Motor neuron (in vitro differentiated cells): ENCODE measurements at regions not wholly inside any gene's neighbourhood (a gene's known extent, or its start where the extent isn't known, plus 50 kb on each side); places are given as distances from the start of the nearest gene placed in this dataset.

ENCODE experiments used
- ATAC-seq, 8 experiments: fragments of 200-7000 bp; cut with Tn5 transposase; replicated peaks in 6 of 8; 2 replicates each; pipeline ENCODE4 v1.8.0; 2021; ENCODE audit warnings: mild to moderate bottlenecking in 8 of 8, moderate library complexity in 8 of 8
- H3K27ac ChIP-seq, 2 donors: fragments of 250-450 bp; sonication (Bioruptor Pico); 2 replicates each; pipeline ENCODE4 v1.9.0; 2021; ENCODE audit warnings: antibody characterized with exemption in 2 of 2, mild to moderate bottlenecking in 2 of 2, moderate library complexity in 1 of 2
- H3K4me1 ChIP-seq, 2 donors: fragments of 250-450 bp; sonication (Bioruptor Pico); replicated peaks in 1 of 2; 2 replicates each; pipeline ENCODE4 v1.6.1; 2021; ENCODE audit warnings: antibody characterized with exemption in 2 of 2, mild to moderate bottlenecking in 2 of 2, moderate library complexity in 1 of 2
- H3K4me3 ChIP-seq, 5 donors: fragments of 250-450 bp; sonication (Bioruptor Pico); 2 replicates each; pipeline ENCODE4 v1.9.0; 2021; ENCODE audit warnings: antibody characterized with exemption in 5 of 5, mild to moderate bottlenecking in 5 of 5, moderate library complexity in 4 of 5
- WGBS, 10 experiments: fragments of 450-650 bp; shearing (Covaris generic); methylation state at CpG; one replicate each; pipeline ENCODE4 v1.0.0; 2022; 5-methylcytosine and 5-hydroxymethylcytosine counted together
- in situ Hi-C, 9 experiments: fragments of 400-800 bp; cut with MboI; loops; one replicate each; pipeline ENCODE4 v1.15.0; 2021; ENCODE audit warnings: low sequenced_read_pairs in 9 of 9, low pct_unique_long_range_greater_than_20kb in 2 of 9; ENCODE audit not compliant: unreplicated experiment in 9 of 9

DNA sequence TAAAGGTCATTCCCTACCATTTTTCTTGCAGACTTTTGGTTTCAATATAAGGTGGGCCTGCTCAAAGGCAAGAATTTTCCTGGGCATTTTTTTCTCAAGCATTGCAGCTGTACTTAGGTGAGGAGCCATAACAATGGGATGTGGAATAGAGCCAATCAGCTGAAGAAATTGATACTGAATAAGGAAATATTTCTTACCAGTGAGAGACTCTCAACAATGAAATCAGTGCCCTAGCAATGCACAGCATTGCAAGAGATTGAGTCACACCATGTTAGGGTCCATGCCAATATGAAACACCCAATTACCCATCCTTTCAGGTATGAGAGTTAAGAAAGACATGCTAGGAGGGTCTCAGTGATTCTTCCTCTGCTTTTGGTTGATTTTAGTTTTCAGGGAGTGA is 237.6 kb downstream of the SOX9 start:
- no peak for ATAC-seq
- H3K4me1 ChIP-seq = peaks cover 14 to 23% of the 10 kb centered on the region in 2 donors
- H3K4me3 ChIP-seq = no peak overlapping the region
- no peak overlapping the region for H3K27ac ChIP-seq
- in situ Hi-C loops = no loop called here

DNA sequence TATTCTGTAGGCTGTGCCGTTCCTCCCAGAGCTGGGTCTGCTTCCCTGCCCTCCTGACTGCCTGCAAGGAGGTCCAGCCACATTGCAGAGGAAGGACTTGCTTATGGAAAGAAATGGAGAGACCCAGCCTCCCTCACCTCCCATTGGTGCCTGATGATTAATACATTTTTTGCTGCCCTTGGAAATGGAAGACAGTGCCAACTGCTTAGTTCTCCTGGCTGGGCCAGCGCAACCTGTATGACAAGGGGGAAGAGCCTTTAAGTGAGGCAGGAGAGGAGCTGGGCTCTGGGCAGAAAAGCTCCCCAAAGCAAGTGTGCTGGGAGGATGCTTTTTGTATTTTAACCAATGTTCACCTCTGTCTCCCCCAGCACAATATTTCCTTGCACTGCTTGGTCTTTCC is 238.5 kb downstream of the SOX9 start:
- in situ Hi-C loops = no loop called here
- Histone ChIP-seq H3K4me1 (peaks cover 13 to 21% of the 10 kb centered on the region in 2 donors), H3K4me3 (no peak overlapping the region), H3K27ac (no peak overlapping the region)
- ATAC-seq = no peak
- 83 to 100% (median 88%) methylated on average over 1 to 2 of the region's 2 CpGs; no CpG with 5 or more reads in 5 of the 10 experiments for WGBS, 10 experiments

DNA sequence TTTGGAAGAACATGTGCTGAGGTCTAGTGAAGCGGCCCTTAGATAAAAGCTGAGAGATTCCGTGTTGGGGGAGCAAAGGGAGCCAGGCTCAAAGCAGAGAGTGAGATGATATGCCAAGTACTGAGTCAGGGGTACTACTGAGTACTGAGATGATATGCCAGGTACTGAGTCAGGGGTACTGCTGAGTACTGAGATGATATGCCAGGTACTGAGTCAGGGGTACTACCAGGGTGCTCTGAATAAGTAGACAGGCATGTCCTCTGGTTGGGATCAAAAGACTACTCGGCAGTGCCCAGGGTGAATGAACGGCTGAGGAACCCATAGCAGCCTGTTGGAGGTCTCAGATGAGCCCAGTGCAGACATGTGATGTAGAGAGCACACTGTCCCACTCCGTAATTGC is 239.0 kb downstream of the SOX9 start:
- in situ Hi-C loops = no loop called here
- no peak overlapping the region for H3K27ac ChIP-seq
- ATAC-seq = no peak
- WGBS, 10 experiments = 63 to 100% (median 91%) methylated on average over 1 to 4 of the region's 5 CpGs; no CpG with 5 or more reads in 4 of the 10 experiments
- peaks cover 13 to 21% of the 10 kb centered on the region in 2 donors for H3K4me1 ChIP-seq
- no peak overlapping the region for H3K4me3 ChIP-seq

DNA sequence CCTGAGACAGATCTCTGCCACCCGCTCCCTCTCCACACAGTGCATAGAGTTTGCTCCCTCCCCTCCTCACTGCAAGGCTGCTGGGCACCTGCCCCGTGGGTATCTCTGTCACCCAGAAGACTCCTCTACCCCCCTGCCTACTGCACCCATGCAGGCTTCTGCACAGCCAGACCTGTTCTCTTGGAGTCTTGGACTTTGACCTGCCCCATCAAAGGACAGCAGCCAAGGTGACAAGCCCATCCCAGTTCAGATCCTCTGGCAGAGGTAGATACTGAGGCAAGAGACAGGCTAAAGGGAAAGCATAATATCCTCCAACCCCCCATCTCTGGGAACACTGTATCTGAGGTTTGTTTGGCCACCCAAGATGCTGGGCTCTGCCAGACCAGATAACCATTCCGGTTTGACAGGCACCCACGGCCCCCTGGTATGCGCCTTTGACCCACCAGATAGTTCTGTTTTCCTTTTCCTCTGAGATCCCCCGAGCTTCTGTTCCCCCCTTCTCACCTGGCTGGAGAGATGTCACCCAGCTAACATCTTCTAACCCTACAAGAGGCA is 239.6 kb downstream of the SOX9 start:
- ATAC-seq = no peak
- in situ Hi-C loops = no loop called here
- Histone ChIP-seq H3K4me1 (peaks cover 13 to 21% of the 10 kb centered on the region in 2 donors), H3K4me3 (no peak overlapping the region), H3K27ac (no peak overlapping the region)
- 40 to 100% (median 74%) methylated on average over 1 to 5 of the region's 6 CpGs; no CpG with 5 or more reads in 2 of the 10 experiments for WGBS, 10 experiments

DNA sequence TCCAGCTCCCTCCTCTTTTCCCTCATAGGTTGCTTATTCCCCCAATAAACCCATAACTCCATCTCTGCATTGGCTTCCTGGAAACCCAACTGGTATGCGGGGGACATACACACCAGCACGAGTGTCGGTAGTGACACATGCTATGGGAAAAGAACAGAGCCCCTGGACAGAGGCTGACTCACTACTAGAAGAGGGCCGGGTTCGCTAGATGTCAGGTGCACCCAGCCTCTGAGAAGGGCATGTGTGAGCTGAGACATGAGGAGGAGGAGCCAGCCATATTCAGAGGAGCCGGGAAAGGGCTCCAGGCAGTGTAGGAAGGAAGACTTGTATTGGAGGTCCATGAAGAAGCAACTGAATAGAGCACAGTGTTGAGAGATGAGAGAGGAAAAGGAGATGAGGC is 241.1 kb downstream of the SOX9 start:
- H3K4me3 ChIP-seq = no peak overlapping the region
- whole genome bisulfite sequencing, 10 experiments = 83 to 100% (median 94%) methylated on average over 2 to 6 of the region's 6 CpGs; no CpG with 5 or more reads in 1 of the 10 experiments
- in situ Hi-C loops = no loop called here
- peaks cover 13 to 21% of the 10 kb centered on the region in 2 donors for H3K4me1 ChIP-seq
- no peak overlapping the region for H3K27ac ChIP-seq
- ATAC-seq = peak in 5 of 8 experiments; percentile 58 to 88 (median 67)

DNA sequence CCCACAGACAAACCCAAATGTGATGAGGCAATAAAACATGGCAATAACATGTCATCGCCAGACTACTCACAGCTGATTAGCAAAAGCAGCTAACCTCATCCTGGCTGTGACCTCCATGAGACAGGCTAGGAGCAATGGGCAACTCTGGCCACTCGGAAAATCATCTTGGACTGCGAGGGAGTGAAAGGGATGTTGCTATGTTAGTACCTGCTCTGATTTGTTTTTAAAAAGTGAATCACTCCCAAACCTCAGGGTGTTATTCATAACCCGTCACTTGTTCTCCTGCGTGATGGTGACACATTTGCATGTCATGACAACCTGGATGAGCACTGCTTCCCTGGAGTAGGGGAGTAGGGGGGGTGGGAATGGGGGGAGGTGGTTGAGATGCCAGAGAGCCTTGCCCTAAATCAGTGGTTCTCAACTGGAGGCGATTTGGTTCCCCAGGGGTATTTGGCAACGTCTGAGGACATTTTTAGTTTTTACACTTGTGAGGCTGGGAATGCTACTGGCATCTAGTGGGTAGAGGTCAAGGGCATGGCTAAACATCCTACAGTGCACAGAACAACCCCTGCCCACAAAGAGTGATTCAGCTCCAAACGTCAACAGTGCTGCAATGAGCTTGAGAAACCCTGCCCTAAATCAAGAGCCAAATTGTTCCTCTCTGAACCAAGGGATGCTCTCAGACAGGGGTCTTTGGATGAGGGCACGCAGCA is 241.7 kb downstream of the SOX9 start:
- H3K4me1 ChIP-seq = peaks cover 13 to 21% of the 10 kb centered on the region in 2 donors
- in situ Hi-C loops = no loop called here
- WGBS, 10 experiments = 20 to 94% (median 60%) methylated on average over 1 to 5 of the region's 9 CpGs; no CpG with 5 or more reads in 2 of the 10 experiments
- ATAC-seq = peak in 3 of 8 experiments; percentile 34 to 51 (median 49)
- no peak overlapping the region for H3K27ac ChIP-seq
- H3K4me3 ChIP-seq = no peak overlapping the region

DNA sequence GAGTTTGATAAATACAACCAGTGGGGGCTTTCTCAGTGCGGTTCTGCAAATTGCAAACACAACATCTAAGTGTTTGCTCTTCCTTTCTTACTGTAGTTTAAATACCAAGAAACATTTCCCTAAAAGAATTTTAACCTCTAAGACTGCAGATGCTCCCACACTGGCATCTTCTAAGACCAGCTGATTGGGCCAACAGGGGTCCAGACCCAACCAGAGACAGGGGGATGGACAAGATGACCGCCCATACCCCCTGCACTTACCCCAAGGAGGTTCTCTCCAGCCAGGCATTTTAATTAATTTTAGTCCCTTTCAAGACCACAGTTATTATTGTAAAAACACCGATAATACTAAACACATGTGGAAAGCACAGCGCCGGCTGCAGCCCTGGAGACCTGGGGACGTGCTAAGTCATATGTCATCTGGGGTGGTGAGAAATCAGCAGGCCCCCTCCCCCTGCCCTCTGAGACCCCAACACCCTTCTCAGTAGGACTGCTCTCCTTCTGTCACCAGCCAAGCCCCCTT is 242.3 kb downstream of the SOX9 start:
- 0 to 88% (median 55%) methylated on average over 1 to 6 of the region's 6 CpGs; no CpG with 5 or more reads in 2 of the 10 experiments for WGBS, 10 experiments
- in situ Hi-C loops = no loop called here
- Histone ChIP-seq H3K4me3 (no peak overlapping the region), H3K4me1 (peaks cover 13 to 21% of the 10 kb centered on the region in 2 donors), H3K27ac (no peak overlapping the region)
- ATAC-seq = peak in 2 of 8 experiments; percentile 22 to 28

DNA sequence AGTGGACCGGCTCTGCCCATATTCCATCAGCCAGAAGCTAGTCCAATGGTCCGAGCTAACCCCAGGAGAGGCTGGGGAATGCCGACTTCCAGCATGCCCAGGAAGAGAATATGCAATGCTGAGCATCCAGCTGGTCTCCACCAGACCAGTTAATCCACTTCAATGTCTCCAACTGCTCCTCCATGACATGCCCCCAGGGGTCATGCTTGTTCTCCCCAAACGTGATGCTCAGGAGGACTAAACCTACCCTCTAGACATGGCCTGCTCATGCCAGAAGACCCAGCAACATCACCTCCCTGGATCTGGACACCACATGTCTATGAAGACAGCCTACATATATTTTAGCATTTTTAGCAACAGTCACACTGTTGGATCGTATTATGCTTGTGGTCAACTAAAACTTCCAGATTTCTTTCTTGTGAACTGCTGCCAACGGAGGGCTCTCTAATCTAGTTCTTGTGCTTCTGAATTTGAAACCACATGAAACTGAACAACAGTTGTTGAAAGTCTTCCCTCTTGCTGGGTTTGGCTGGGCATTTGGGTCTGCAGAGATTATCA is 245.1 kb downstream of the SOX9 start:
- in situ Hi-C loops = no loop called here
- ATAC-seq = peak in 3 of 8 experiments; percentile 22 to 85 (median 77)

DNA sequence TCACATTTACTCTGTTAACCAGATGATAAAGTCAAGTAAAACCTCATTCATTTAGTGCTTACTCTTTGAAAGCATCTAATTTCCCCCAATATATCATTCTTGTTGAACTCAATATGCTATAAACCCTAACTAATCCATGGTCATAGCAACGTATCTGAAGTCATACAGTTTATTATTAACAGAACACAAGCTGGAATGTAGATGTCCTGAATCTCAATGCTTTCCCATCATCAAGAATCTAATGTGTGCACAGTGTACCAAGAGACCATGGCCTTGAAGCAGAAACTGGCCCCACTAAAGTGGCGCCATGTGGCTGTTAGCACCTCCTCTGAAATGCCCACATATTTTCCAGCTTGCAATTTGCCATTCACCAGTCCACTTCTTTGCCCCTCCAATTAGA is 245.8 kb downstream of the SOX9 start:
- H3K27ac ChIP-seq = no peak overlapping the region
- in situ Hi-C loops = no loop called here
- no peak overlapping the region for H3K4me3 ChIP-seq
- ATAC-seq = no peak
- peaks cover 13 to 21% of the 10 kb centered on the region in 2 donors for H3K4me1 ChIP-seq
- WGBS, 10 experiments = 17 to 83% (median 80%) methylated on average over 1 to 2 of the region's 2 CpGs; no CpG with 5 or more reads in 3 of the 10 experiments

More for the DNA sequence above, 245.1 kb downstream of the SOX9 start:
- peaks cover 13 to 21% of the 10 kb centered on the region in 2 donors for H3K4me1 ChIP-seq
- no peak overlapping the region for H3K27ac ChIP-seq
- WGBS, 10 experiments = 0 to 100% (median 51%) methylated on average over 1 to 5 of the region's 6 CpGs; no CpG with 5 or more reads in 2 of the 10 experiments
- H3K4me3 ChIP-seq = no peak overlapping the region

DNA sequence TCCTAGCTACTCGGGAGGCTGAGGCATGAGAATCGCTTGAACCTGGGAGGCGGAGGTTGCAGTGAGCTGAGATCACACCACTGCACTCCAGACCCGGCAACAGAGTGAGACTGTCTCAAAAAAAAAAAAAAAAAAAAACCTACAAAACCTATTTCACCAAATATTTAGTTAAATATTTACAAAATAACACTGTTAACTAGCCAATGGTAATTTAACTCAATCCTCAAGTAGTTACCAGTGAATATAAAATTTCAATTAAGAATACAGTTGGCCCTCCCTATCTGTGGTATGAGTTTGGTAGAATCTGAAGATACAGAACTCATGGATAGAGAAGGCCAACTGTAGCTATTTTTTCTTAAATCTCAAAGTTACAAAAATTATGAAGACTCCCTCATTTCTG is 247.4 kb downstream of the SOX9 start:
- ATAC-seq = no peak
- H3K4me1 ChIP-seq = peaks cover 3 to 6% of the 10 kb centered on the region in 2 donors
- in situ Hi-C loops = no loop called here
- no peak overlapping the region for H3K27ac ChIP-seq
- 80 to 100% (median 92%) methylated on average over 1 to 2 of the region's 4 CpGs; no CpG with 5 or more reads in 5 of the 10 experiments for WGBS, 10 experiments
- no peak overlapping the region for H3K4me3 ChIP-seq

DNA sequence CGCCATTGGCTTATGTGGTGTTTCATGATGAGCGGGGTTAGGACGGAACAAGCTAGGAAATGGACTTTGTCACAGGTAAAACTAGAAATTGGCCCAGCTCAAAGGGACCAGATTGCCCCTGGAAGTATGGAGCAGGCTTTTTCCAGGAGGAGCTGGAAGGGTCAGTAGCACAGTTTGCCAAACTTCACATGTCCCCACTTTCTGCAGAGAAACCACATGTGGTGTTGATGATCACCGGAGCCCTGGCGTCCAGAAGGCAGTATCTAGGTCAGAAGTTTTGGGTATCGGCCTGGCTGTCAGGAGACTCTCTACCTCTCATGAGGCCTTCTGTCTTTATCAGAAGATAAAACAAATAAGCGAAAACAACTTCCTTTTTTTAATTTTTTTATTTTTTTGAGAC is 248.5 kb downstream of the SOX9 start:
- no peak overlapping the region for H3K4me3 ChIP-seq
- in situ Hi-C loops = no loop called here
- no peak for ATAC-seq
- WGBS, 10 experiments = 78 to 100% (median 93%) methylated on average over 2 to 7 of the region's 7 CpGs; no CpG with 5 or more reads in 1 of the 10 experiments
- no peaks in the 10 kb centered on the region for H3K4me1 ChIP-seq
- H3K27ac ChIP-seq = no peak overlapping the region

DNA sequence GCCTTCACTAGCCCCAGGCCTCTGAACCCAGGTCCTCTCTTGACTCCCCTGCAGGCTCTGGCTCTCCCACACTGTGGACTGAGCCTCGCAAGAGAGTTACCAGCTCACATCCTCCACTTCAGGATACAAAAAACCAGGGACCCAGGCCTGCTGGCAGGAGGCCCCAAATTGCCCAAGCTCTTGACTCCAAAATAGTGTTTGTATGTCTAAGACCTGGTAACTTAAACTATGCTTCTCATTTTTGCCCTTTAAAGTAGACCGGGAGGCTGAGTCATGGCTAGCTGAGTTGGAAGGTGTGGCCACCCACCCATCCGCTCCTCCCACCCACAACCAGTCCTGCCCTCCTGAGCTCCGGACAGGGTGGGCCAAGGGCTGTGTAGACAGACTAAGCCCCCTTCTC is 250.0 kb downstream of the SOX9 start:
- in situ Hi-C loops = no loop called here
- Histone ChIP-seq H3K4me3 (no peak overlapping the region), H3K4me1 (no peaks in the 10 kb centered on the region), H3K27ac (no peak overlapping the region)
- 67 to 100% (median 96%) methylated on average over 1 to 3 of the region's 4 CpGs; no CpG with 5 or more reads in 6 of the 10 experiments for WGBS, 10 experiments
- ATAC-seq = peak in 2 of 8 experiments; percentile 75 to 81

DNA sequence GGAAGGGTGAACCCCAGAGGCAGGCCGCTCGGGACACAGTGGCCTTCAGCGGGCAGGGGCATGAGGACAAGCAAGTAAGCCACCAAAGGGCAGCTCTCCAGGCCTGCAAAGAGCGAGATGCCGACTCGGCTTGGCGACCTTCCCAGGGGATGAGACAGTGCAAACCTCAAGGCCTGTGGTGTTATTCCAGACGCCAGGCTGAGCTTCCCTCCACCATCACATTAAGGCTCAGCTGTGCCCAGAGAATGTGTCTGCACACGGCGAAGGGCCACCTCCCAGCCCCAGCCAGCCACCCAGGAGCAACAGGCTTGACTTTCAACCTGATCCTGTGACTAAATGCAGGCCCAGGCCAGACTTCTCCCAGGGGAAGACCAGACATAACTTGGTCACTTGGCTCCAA is 251.4 kb downstream of the SOX9 start:
- Histone ChIP-seq H3K4me1 (peaks cover 12 to 13% of the 10 kb centered on the region in 2 donors), H3K4me3 (no peak overlapping the region), H3K27ac (no peak overlapping the region)
- no peak for ATAC-seq
- WGBS, 10 experiments = 67 to 80% methylated on average over 1 of the region's 10 CpGs; no CpG with 5 or more reads in 8 of the 10 experiments
- in situ Hi-C loops = no loop called here
